Gastroesophageal sphincter (tissue), 3 donors: ENCODE measurements at regions not wholly inside any gene's neighbourhood (a gene's known extent, or its start where the extent isn't known, plus 50 kb on each side); places are given as distances from the start of the nearest gene placed in this dataset.

Experiments used
- POLR2A ChIP-seq, 2 donors: fragments of 450-650 bp; IDR thresholded peaks; one replicate each; pipeline ENCODE4 v1.6.1; 2017; ENCODE audit warnings: antibody characterized with exemption in 2 of 2, mild to moderate bottlenecking in 2 of 2, moderate library complexity in 1 of 2
- TF ChIP-seq, protein P1 (sequence below), 4 experiments: fragments of 200-600 bp in 2 of 4; fragments of 450-650 bp in 2 of 4; sonication (generic) in 1 of 4; IDR thresholded peaks; one replicate each; pipeline ENCODE4 v1.5.1; 2017 to 2019; ENCODE audit warnings: antibody characterized with exemption in 4 of 4, mild to moderate bottlenecking in 2 of 4, moderate library complexity in 2 of 4

DNA sequence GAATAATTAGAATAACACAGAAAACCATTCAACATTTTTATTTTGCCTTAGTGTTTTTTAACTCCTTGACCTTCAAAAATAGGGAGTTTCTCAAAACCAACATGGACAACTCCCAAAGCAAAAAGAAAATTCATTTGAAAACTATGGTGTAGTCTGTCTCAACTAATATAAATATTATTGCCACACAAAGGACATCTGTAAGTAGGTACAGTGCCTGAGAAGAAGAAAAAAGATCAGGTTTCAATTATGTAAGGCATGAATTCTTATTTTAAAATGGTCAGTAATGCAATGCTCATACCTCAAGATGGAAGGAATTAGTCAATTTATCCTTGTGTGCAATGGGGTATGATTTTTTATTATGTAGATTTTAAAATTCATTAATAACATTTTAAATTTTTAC, 109.6 kb upstream of the CNTLN start:
- no peak for TF ChIP-seq POLR2A (IDR thresholded peaks at IDR 0.05)
- TF ChIP-seq, protein P1, sequence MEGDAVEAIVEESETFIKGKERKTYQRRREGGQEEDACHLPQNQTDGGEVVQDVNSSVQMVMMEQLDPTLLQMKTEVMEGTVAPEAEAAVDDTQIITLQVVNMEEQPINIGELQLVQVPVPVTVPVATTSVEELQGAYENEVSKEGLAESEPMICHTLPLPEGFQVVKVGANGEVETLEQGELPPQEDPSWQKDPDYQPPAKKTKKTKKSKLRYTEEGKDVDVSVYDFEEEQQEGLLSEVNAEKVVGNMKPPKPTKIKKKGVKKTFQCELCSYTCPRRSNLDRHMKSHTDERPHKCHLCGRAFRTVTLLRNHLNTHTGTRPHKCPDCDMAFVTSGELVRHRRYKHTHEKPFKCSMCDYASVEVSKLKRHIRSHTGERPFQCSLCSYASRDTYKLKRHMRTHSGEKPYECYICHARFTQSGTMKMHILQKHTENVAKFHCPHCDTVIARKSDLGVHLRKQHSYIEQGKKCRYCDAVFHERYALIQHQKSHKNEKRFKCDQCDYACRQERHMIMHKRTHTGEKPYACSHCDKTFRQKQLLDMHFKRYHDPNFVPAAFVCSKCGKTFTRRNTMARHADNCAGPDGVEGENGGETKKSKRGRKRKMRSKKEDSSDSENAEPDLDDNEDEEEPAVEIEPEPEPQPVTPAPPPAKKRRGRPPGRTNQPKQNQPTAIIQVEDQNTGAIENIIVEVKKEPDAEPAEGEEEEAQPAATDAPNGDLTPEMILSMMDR (IDR thresholded peaks at IDR 0.05), result no peak
